Transverse colon (tissue), 3 donors: ENCODE measurements at regions not wholly inside any gene's neighbourhood (a gene's known extent, or its start where the extent isn't known, plus 50 kb on each side); places are given as distances from the start of the nearest gene placed in this dataset.

Source experiments
- POLR2A ChIP-seq: fragments of 450-650 bp; IDR thresholded peaks from one replicate; pipeline ENCODE4 v1.6.1; 2016; ENCODE audit warnings: antibody characterized with exemption, mild to moderate bottlenecking, moderate library complexity
- TF ChIP-seq, protein P1 (sequence below), 5 experiments: fragments of 200-600 bp in 3 of 5; fragments of 450-650 bp in 2 of 5; sonication (generic) in 3 of 5; IDR thresholded peaks; 1 replicate in 2 of 5; 2 replicates in 3 of 5; pipeline ENCODE4 v1.5.1; 2016 to 2017; ENCODE audit warnings: antibody characterized with exemption in 5 of 5, inconsistent platforms in 3 of 5, mild to moderate bottlenecking in 2 of 5, moderate library complexity in 1 of 5

DNA sequence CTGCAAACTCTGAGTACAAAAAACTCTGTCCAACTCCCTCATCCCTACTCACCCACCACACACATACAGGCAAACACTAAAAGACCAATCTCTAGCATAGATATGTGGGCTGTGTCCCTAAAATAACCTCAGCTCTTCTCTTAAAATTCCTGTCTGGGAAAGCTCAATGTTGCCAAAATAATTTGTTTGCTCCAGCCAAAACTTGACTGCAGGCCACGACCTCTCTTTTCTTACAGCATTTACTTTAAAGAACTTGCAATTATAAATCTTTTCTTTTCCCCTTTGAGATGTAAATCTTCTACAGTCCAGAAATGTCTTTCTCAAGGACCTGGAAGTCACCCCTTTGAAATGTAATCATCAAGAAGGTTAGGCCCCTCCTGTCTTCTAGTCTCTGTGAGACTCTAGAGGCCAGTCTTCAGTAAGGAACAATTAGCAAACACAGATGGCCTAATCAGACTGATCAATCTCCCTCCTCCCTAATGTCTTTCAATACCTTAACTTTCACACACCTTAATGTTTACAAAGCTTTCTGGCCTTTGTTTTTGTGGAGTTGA is 483.6 kb upstream of the RGS18 start:
- TF ChIP-seq, protein P1, sequence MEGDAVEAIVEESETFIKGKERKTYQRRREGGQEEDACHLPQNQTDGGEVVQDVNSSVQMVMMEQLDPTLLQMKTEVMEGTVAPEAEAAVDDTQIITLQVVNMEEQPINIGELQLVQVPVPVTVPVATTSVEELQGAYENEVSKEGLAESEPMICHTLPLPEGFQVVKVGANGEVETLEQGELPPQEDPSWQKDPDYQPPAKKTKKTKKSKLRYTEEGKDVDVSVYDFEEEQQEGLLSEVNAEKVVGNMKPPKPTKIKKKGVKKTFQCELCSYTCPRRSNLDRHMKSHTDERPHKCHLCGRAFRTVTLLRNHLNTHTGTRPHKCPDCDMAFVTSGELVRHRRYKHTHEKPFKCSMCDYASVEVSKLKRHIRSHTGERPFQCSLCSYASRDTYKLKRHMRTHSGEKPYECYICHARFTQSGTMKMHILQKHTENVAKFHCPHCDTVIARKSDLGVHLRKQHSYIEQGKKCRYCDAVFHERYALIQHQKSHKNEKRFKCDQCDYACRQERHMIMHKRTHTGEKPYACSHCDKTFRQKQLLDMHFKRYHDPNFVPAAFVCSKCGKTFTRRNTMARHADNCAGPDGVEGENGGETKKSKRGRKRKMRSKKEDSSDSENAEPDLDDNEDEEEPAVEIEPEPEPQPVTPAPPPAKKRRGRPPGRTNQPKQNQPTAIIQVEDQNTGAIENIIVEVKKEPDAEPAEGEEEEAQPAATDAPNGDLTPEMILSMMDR (IDR thresholded peaks at IDR 0.05): no peak
- TF ChIP-seq POLR2A: no peak
